ENCODE measurements at regions not wholly inside any gene's neighbourhood (a gene's known extent, or its start where the extent isn't known, plus 50 kb on each side); places are given as distances from the start of the nearest gene placed in this dataset.
"Not testable (repeated sequence)": the region's sequence is repeated elsewhere in the genome, so short reads cannot be mapped to it uniquely, and the experiment has no call there.

DNA sequence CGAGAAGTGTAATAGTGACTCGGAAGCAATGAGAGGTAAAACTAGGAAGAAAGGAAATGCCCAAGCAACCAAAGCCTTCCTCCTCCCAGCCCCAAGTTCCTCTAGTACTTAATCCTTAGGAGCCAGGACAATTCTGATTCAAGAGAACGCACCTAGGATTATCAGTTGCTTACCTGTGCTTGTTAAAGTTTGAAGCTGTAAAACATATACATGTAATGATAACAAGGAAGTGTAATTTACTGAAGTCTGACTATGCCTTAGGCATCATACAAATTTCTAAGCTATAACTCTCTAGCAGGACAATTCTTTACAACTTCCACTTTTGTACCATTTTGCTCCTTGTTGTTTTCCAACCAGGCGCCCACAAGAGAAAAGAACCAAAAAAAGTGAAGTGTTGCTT lies 92.8 kb upstream of the OSBPL8 start:
- Histone ChIP-seq H3K4me1 (ENCODE audit: control insufficient read depth, insufficient read depth, low read length) (no peaks in the 10 kb centered on the region), H3K27me3 (ENCODE audit: control insufficient read depth, insufficient read depth, low read length) (no peaks in the 10 kb centered on the region), H3K9me3 (ENCODE audit: control insufficient read depth, insufficient read depth, low read length) (no peaks in the 10 kb centered on the region), H3K36me3 (ENCODE audit: control insufficient read depth, insufficient read depth, low read length) (no peaks in the 10 kb centered on the region), H3K4me3 (ENCODE audit: low read length) (no peak overlapping the region), H3K27ac (ENCODE audit: low read length) (no peak overlapping the region)
- no CpG with 5 or more reads among the region's 4 CpGs for WGBS (ENCODE audit: insufficient coverage, insufficient read length)
- DNase-seq (ENCODE audit: low read depth, low spot score) = no peak

DNA sequence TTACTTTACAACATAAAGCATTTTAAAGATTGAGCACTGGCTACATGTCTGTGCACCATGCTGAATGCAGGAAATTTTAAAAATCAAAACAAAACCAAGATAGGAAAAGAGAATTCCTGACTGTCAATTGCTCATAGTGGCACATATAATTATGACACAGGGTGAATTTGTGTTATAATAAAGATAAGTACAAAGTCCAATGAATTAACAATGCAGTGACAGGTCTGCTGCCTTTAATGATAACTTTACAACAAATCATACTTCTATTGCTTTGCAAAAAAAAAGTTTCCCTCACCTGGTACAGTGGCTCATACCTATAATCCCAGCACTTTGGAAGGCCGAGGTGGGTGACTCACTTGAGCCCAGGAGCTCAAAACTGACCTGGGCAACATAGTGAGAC lies 93.8 kb upstream of the OSBPL8 start:
- DNase-seq (ENCODE audit: low read depth, low spot score) = no peak
- Histone ChIP-seq H3K27me3 (ENCODE audit: control insufficient read depth, insufficient read depth, low read length) (no peaks in the 10 kb centered on the region), H3K4me3 (ENCODE audit: low read length) (no peak overlapping the region), H3K4me1 (ENCODE audit: control insufficient read depth, insufficient read depth, low read length) (no peaks in the 10 kb centered on the region), H3K27ac (ENCODE audit: low read length) (no peak overlapping the region), H3K9me3 (ENCODE audit: control insufficient read depth, insufficient read depth, low read length) (no peaks in the 10 kb centered on the region), H3K36me3 (ENCODE audit: control insufficient read depth, insufficient read depth, low read length) (no peaks in the 10 kb centered on the region)
- no CpG with 5 or more reads among the region's 1 CpG for WGBS (ENCODE audit: insufficient coverage, insufficient read length)

DNA sequence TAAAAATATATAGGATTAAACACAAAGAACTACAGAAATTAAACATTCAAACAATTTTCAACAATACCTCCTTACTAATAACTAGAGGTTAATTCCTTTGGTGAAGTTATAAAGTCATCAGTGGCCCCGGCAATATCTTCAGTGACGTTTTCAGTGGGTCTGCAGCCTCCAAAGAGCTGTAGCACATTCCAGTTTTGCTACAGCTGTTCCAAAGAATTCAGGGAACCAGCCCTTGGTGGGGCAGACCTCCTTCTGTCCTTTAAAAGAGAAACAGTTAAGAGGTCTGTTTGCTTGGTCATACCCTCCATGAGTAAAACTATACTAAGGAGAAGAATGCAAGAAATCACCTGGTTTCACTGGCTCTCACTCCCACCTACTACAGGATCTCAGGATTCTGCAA lies 99.2 kb upstream of the ZDHHC17 start:
- no peaks in the 10 kb centered on the region for H3K36me3 ChIP-seq (ENCODE audit: control insufficient read depth, insufficient read depth, low read length)
- DNase-seq (ENCODE audit: low read depth, low spot score) = no peak
- H3K4me1 ChIP-seq (ENCODE audit: control insufficient read depth, insufficient read depth, low read length) = no peaks in the 10 kb centered on the region
- no peaks in the 10 kb centered on the region for H3K9me3 ChIP-seq (ENCODE audit: control insufficient read depth, insufficient read depth, low read length)
- H3K27me3 ChIP-seq (ENCODE audit: control insufficient read depth, insufficient read depth, low read length) = no peaks in the 10 kb centered on the region
- no peak overlapping the region for H3K27ac ChIP-seq (ENCODE audit: low read length)
- no peak overlapping the region for H3K4me3 ChIP-seq (ENCODE audit: low read length)
- WGBS (ENCODE audit: insufficient coverage, insufficient read length) = no CpG with 5 or more reads among the region's 2 CpGs

DNA sequence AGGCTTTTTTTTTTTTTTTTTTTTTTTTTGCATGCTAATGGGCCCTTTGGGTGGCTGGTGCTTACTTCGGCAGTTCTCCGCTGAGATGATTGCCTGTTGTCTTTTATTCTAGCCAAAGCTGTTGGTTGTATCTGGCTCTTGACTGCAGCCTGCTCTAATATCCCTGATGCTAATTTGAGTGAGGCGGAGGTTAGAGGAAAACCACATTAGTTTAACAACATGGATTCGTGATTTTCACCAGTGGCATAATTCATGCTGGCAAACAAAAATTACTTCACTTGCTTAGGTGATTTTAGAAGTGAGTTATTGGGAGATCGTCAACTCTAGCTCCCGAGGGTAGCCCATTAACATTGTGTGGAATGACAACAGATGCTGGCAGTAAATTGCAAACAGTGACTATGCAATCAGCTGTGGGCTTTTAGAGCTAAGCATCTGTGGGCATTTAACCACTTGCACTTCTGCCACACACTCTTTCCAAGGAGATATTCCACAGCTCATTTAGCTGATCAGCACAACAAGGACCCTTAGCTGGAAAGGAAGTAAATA lies 97.6 kb upstream of the ZDHHC17 start:
- no CpG with 5 or more reads among the region's 6 CpGs for WGBS (ENCODE audit: insufficient coverage, insufficient read length)
- Histone ChIP-seq H3K36me3 (ENCODE audit: control insufficient read depth, insufficient read depth, low read length) (no peaks in the 10 kb centered on the region), H3K27me3 (ENCODE audit: control insufficient read depth, insufficient read depth, low read length) (no peaks in the 10 kb centered on the region), H3K27ac (ENCODE audit: low read length) (no peak overlapping the region), H3K9me3 (ENCODE audit: control insufficient read depth, insufficient read depth, low read length) (no peaks in the 10 kb centered on the region), H3K4me1 (ENCODE audit: control insufficient read depth, insufficient read depth, low read length) (no peaks in the 10 kb centered on the region; the same call in 1 of the 2 replicates), H3K4me3 (ENCODE audit: low read length) (no peak overlapping the region)
- DNase-seq (ENCODE audit: low read depth, low spot score) = no peak

DNA sequence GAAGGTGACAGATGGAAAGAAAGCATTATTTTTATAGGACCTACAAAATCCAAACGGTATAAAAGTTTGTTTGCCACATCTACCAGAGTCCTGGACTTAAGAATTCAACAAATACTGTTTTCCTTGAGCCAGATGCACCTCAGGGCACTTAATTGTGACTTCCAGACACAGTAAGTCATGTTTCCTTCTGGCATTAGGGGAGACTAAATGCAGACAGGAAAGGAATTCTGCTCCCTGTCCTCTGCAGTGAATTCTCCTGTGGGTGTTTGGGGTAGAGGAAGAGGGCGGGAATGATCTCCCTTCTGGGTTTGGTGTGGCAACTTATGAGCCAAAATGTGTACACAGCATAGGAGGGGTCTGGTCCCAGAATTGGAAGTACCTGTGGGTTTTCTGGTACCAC lies 93.9 kb upstream of the ZDHHC17 start:
- H3K4me1 ChIP-seq (ENCODE audit: control insufficient read depth, insufficient read depth, low read length) = no peaks in the 10 kb centered on the region; the same call in 1 of the 2 replicates
- DNase-seq (ENCODE audit: low read depth, low spot score) = no peak
- no peaks in the 10 kb centered on the region for H3K27me3 ChIP-seq (ENCODE audit: control insufficient read depth, insufficient read depth, low read length)
- H3K27ac ChIP-seq (ENCODE audit: low read length) = no peak overlapping the region
- no CpG with 5 or more reads among the region's 2 CpGs for WGBS (ENCODE audit: insufficient coverage, insufficient read length)
- no peak overlapping the region for H3K4me3 ChIP-seq (ENCODE audit: low read length)
- H3K36me3 ChIP-seq (ENCODE audit: control insufficient read depth, insufficient read depth, low read length) = no peaks in the 10 kb centered on the region
- H3K9me3 ChIP-seq (ENCODE audit: control insufficient read depth, insufficient read depth, low read length) = no peaks in the 10 kb centered on the region

DNA sequence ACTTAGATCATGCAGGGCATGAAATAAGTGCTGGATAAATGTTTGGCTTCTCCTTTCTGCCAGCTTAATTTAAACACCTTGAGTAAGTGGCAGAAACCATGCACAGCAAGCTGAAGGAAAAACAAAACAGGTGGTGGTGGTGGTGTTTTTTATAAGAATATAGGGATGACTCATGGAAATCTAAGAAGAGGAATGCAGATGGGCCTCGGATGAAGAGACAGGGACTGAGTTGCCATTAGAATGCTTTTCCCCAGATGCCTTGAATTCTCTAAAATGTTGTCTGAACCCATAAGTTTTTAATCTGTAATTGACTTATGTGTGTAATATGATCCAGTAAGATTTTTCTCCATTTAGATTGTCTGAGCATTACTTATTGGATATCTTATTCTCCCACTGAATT lies 93.1 kb upstream of the ZDHHC17 start:
- H3K36me3 ChIP-seq (ENCODE audit: control insufficient read depth, insufficient read depth, low read length) = no peaks in the 10 kb centered on the region
- no peaks in the 10 kb centered on the region for H3K27me3 ChIP-seq (ENCODE audit: control insufficient read depth, insufficient read depth, low read length)
- H3K9me3 ChIP-seq (ENCODE audit: control insufficient read depth, insufficient read depth, low read length) = no peaks in the 10 kb centered on the region
- no peak for DNase-seq (ENCODE audit: low read depth, low spot score)
- H3K27ac ChIP-seq (ENCODE audit: low read length) = no peak overlapping the region
- WGBS (ENCODE audit: insufficient coverage, insufficient read length) = no CpG with 5 or more reads among the region's 1 CpG
- H3K4me1 ChIP-seq (ENCODE audit: control insufficient read depth, insufficient read depth, low read length) = no peaks in the 10 kb centered on the region; the same call in 1 of the 2 replicates
- no peak overlapping the region for H3K4me3 ChIP-seq (ENCODE audit: low read length)

DNA sequence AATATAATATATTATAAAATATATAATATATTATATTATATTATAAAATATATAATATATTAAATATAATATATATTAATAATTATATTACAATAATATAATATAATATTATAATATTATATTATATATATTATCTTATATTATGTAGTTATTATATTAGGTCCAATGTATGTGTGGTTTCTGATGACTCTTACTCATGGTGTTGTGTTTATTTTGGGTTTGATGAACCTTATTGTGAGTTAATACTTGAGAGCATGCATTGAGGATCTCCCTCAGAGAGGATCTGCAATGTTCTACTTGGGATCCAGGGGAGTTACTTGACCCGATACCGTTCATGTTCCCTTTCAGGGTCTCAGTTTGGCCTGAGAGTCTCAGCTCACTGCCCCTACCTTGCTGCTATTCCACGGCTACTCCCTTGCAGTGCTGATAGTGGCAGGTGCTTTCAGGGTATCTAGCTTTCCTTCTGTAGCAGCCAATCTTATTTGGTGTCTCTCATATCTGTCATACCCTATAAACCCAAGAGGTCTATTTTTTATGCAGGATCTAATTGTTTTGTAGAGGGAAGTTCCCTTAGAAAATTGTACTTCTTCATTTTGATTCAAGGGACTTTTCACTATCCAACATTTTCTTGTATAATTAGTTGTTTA lies 89.1 kb upstream of the ZDHHC17 start:
- no peak for DNase-seq (ENCODE audit: low read depth, low spot score)
- Histone ChIP-seq H3K4me1 (ENCODE audit: control insufficient read depth, insufficient read depth, low read length) (no peaks in the 10 kb centered on the region; the same call in 1 of the 2 replicates), H3K27ac (ENCODE audit: low read length) (no peak overlapping the region), H3K27me3 (ENCODE audit: control insufficient read depth, insufficient read depth, low read length) (no peaks in the 10 kb centered on the region), H3K4me3 (ENCODE audit: low read length) (no peak overlapping the region), H3K36me3 (ENCODE audit: control insufficient read depth, insufficient read depth, low read length) (no peaks in the 10 kb centered on the region), H3K9me3 (ENCODE audit: control insufficient read depth, insufficient read depth, low read length) (no peaks in the 10 kb centered on the region)
- WGBS (ENCODE audit: insufficient coverage, insufficient read length) = no CpG with 5 or more reads among the region's 3 CpGs

DNA sequence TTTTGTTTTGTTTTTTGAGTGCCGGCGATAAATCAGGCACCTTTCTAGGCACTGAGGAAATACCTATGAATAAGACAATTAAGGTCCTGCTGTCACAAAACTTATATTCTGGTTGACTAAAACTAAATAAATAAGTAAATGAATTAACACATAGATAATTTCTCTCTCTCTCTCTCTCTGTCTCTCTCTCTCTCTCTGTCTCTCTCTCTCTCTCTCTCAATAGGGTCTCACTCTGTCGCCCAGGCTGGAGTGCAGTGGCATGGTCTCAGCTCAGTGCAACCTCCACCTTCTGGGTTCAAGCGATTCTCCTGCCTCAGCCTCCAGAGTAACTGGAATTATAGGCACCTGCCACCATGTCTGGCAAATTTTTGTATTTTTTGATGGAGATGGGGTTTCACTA lies 87.7 kb upstream of the ZDHHC17 start:
- no CpG with 5 or more reads among the region's 4 CpGs for WGBS (ENCODE audit: insufficient coverage, insufficient read length)
- H3K4me1 ChIP-seq (ENCODE audit: control insufficient read depth, insufficient read depth, low read length); H3K4me3 ChIP-seq (ENCODE audit: low read length); H3K36me3 ChIP-seq (ENCODE audit: control insufficient read depth, insufficient read depth, low read length); DNase-seq (ENCODE audit: low read depth, low spot score); H3K9me3 ChIP-seq (ENCODE audit: control insufficient read depth, insufficient read depth, low read length); H3K27ac ChIP-seq (ENCODE audit: low read length); H3K27me3 ChIP-seq (ENCODE audit: control insufficient read depth, insufficient read depth, low read length): not testable (repeated sequence)

GRCh38 chr12:76678992-76679391 lies 84.9 kb upstream of the ZDHHC17 start:
- H3K27ac ChIP-seq (ENCODE audit: low read length) = no peak overlapping the region
- WGBS (ENCODE audit: insufficient coverage, insufficient read length) = no CpG with 5 or more reads among the region's 2 CpGs
- no peaks in the 10 kb centered on the region for H3K36me3 ChIP-seq (ENCODE audit: control insufficient read depth, insufficient read depth, low read length)
- no peaks in the 10 kb centered on the region for H3K9me3 ChIP-seq (ENCODE audit: control insufficient read depth, insufficient read depth, low read length)
- DNase-seq (ENCODE audit: low read depth, low spot score) = no peak
- no peaks in the 10 kb centered on the region for H3K4me1 ChIP-seq (ENCODE audit: control insufficient read depth, insufficient read depth, low read length)
- H3K4me3 ChIP-seq (ENCODE audit: low read length) = no peak overlapping the region
- H3K27me3 ChIP-seq (ENCODE audit: control insufficient read depth, insufficient read depth, low read length) = no peaks in the 10 kb centered on the region

- 100% methylated on average over 1 of the region's 1 CpG for WGBS (ENCODE audit: insufficient coverage, insufficient read length)
- no peak for DNase-seq (ENCODE audit: low read depth, low spot score)
Measured at GRCh38 chr12:76679778-76680177, 84.1 kb upstream of the ZDHHC17 start.

GRCh38 chr12:76680940-76681339 lies 83.0 kb upstream of the ZDHHC17 start:
- no peak for DNase-seq (ENCODE audit: low read depth, low spot score)
- WGBS (ENCODE audit: insufficient coverage, insufficient read length) = no CpG with 5 or more reads among the region's 2 CpGs
- no peaks in the 10 kb centered on the region for H3K36me3 ChIP-seq (ENCODE audit: control insufficient read depth, insufficient read depth, low read length)
- H3K4me1 ChIP-seq (ENCODE audit: control insufficient read depth, insufficient read depth, low read length) = 0 out of 2 replicates have a peak, but pooled peaks cover 1% of the 10 kb centered on the region
- no peaks in the 10 kb centered on the region for H3K9me3 ChIP-seq (ENCODE audit: control insufficient read depth, insufficient read depth, low read length)
- no peak overlapping the region for H3K4me3 ChIP-seq (ENCODE audit: low read length)
- no peak overlapping the region for H3K27ac ChIP-seq (ENCODE audit: low read length)
- no peaks in the 10 kb centered on the region for H3K27me3 ChIP-seq (ENCODE audit: control insufficient read depth, insufficient read depth, low read length)

More at GRCh38 chr12:76679778-76680177, 84.1 kb upstream of the ZDHHC17 start:
- no peaks in the 10 kb centered on the region for H3K27me3 ChIP-seq (ENCODE audit: control insufficient read depth, insufficient read depth, low read length)
- no peak overlapping the region for H3K27ac ChIP-seq (ENCODE audit: low read length)
- no peak overlapping the region for H3K4me3 ChIP-seq (ENCODE audit: low read length)
- H3K4me1 ChIP-seq (ENCODE audit: control insufficient read depth, insufficient read depth, low read length) = no peaks in the 10 kb centered on the region
- H3K36me3 ChIP-seq (ENCODE audit: control insufficient read depth, insufficient read depth, low read length) = no peaks in the 10 kb centered on the region
- no peaks in the 10 kb centered on the region for H3K9me3 ChIP-seq (ENCODE audit: control insufficient read depth, insufficient read depth, low read length)

Measured in iPS DF 6.9 (cell line).